Chondrocyte (in vitro differentiated cells): ENCODE measurements at regions not wholly inside any gene's neighbourhood (a gene's known extent, or its start where the extent isn't known, plus 50 kb on each side); places are given as distances from the start of the nearest gene placed in this dataset.

Experiments used
- DNase-seq: peaks from one replicate; pipeline ENCODE4 v3.0.0; 2021; ENCODE audit warnings: mixed read lengths, low spot score
- H3K27ac Mint-ChIP-seq: one replicate; pipeline ENCODE4 v1.8.0; 2021; ENCODE audit warnings: mild to moderate bottlenecking, moderate library complexity, mixed read lengths; ENCODE audit not compliant: unreplicated experiment
- H3K27me3 Mint-ChIP-seq: 2 replicates; pipeline ENCODE4 v1.8.0; 2021; ENCODE audit warnings: low read depth, mixed read lengths
- H3K36me3 Mint-ChIP-seq: 2 replicates; pipeline ENCODE4 v1.8.0; 2021; ENCODE audit warnings: low read depth, mixed read lengths
- H3K4me1 Mint-ChIP-seq: 2 replicates; pipeline ENCODE4 v1.8.0; 2021; ENCODE audit warnings: low read depth, mild to moderate bottlenecking, mixed read lengths
- H3K4me3 Mint-ChIP-seq: one replicate; pipeline ENCODE4 v1.8.0; 2021; ENCODE audit warnings: mild to moderate bottlenecking, moderate library complexity, mixed read lengths; ENCODE audit not compliant: unreplicated experiment
- H3K9me3 Mint-ChIP-seq: 2 replicates; pipeline ENCODE4 v1.8.0; 2021; ENCODE audit warnings: low read depth, mixed read lengths
- CTCF ChIP-seq: fragments of 200-600 bp; sonication (generic); IDR thresholded peaks from 2 replicates; pipeline ENCODE4 v1.5.0; 2021; ENCODE audit warnings: antibody characterized with exemption, mild to moderate bottlenecking, moderate library complexity

- no peak overlapping the region for H3K4me3 Mint-ChIP-seq
- peaks cover 32% of the 10 kb centered on the region for H3K9me3 Mint-ChIP-seq
- TF ChIP-seq CTCF, result no peak
- H3K27me3 Mint-ChIP-seq, result no peaks in the 10 kb centered on the region
- no peak overlapping the region for H3K27ac Mint-ChIP-seq
- H3K36me3 Mint-ChIP-seq, result no peaks in the 10 kb centered on the region
- DNase-seq, result no peak
- no peaks in the 10 kb centered on the region for H3K4me1 Mint-ChIP-seq
Observed at GRCh38 chr16:9449597-9449996, 358.2 kb downstream of the HAPSTR1 start.

- no peaks in the 10 kb centered on the region for H3K4me1 Mint-ChIP-seq
- TF ChIP-seq CTCF, result no peak
Observed at GRCh38 chr16:9457215-9457614, 365.8 kb downstream of the HAPSTR1 start.

GRCh38 chr16:9458816-9459215 is 367.4 kb downstream of the HAPSTR1 start:
- Mint-ChIP-seq H3K9me3 (peaks cover 15% of the 10 kb centered on the region), H3K27ac (no peak overlapping the region), H3K36me3 (no peaks in the 10 kb centered on the region), H3K4me3 (no peak overlapping the region), H3K27me3 (peaks cover 2% of the 10 kb centered on the region), H3K4me1 (no peaks in the 10 kb centered on the region)
- TF ChIP-seq CTCF, result no peak
- DNase-seq, result no peak

More at GRCh38 chr16:9457215-9457614, 365.8 kb downstream of the HAPSTR1 start:
- DNase-seq, result no peak
- H3K36me3 Mint-ChIP-seq, result no peaks in the 10 kb centered on the region
- H3K4me3 Mint-ChIP-seq, result no peak overlapping the region
- no peak overlapping the region for H3K27ac Mint-ChIP-seq
- H3K9me3 Mint-ChIP-seq, result peaks cover 19% of the 10 kb centered on the region
- peaks cover 2% of the 10 kb centered on the region for H3K27me3 Mint-ChIP-seq

- no peak for DNase-seq
- no peak overlapping the region for H3K4me3 Mint-ChIP-seq
- no peaks in the 10 kb centered on the region for H3K36me3 Mint-ChIP-seq
- peaks cover 2% of the 10 kb centered on the region for H3K27me3 Mint-ChIP-seq
- H3K27ac Mint-ChIP-seq, result no peak overlapping the region
- TF ChIP-seq CTCF, result no peak
- no peaks in the 10 kb centered on the region for H3K9me3 Mint-ChIP-seq
- no peaks in the 10 kb centered on the region for H3K4me1 Mint-ChIP-seq
Observed at GRCh38 chr16:9462984-9463383, 371.5 kb downstream of the HAPSTR1 start.

- H3K36me3 Mint-ChIP-seq, result no peaks in the 10 kb centered on the region
- H3K9me3 Mint-ChIP-seq, result no peaks in the 10 kb centered on the region
- no peak for TF ChIP-seq CTCF
- no peak for DNase-seq
- no peaks in the 10 kb centered on the region for H3K4me1 Mint-ChIP-seq
- H3K4me3 Mint-ChIP-seq, result no peak overlapping the region
- H3K27ac Mint-ChIP-seq, result no peak overlapping the region
- H3K27me3 Mint-ChIP-seq, result peaks cover 2% of the 10 kb centered on the region
Observed at GRCh38 chr16:9463461-9463860, 372.0 kb downstream of the HAPSTR1 start.
